Islet precursor cell (in vitro differentiated cells): ENCODE measurements at regions not wholly inside any gene's neighbourhood (a gene's known extent, or its start where the extent isn't known, plus 50 kb on each side); places are given as distances from the start of the nearest gene placed in this dataset.

ENCODE experiments used
- DNase-seq: peaks from one replicate; pipeline ENCODE4 v3.0.0-alpha.2; 2018

DNA sequence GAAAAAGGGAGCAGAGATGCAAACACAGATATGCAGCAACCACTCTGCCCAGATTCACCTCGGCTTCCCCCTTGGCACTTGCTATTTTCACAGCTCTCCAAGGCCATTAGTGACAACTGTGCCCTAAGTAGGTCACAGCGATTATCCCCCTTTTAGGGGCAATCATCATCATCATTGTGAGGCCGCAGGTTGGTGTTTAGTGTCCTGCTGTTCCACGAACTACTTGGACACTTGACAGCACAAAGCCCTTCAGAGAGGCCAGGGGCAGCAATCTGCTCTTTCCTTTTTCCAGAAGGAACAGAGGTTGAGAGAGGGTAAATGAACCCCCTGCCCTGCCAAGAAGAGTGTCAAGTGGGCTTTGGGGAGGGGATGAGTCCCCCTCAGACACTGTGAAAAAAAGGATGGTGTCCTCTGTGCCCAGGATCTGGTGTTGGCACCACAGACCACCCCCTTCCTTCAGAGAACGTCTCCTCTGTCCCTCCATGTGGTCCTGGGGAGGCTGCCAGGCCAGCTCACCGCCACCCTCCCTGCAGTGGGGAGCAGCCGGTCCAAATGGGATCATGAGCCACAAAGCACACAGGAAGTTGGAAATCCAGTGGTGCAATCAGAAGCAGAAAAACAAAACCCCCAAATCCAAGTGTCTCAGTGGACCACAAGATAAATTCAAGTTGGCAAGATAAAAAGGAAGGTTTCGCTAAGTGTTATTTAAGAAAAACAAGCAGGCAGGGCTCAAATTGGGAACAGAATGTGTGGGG is 78.4 kb upstream of the MED9 start:
- no peak for DNase-seq

DNA sequence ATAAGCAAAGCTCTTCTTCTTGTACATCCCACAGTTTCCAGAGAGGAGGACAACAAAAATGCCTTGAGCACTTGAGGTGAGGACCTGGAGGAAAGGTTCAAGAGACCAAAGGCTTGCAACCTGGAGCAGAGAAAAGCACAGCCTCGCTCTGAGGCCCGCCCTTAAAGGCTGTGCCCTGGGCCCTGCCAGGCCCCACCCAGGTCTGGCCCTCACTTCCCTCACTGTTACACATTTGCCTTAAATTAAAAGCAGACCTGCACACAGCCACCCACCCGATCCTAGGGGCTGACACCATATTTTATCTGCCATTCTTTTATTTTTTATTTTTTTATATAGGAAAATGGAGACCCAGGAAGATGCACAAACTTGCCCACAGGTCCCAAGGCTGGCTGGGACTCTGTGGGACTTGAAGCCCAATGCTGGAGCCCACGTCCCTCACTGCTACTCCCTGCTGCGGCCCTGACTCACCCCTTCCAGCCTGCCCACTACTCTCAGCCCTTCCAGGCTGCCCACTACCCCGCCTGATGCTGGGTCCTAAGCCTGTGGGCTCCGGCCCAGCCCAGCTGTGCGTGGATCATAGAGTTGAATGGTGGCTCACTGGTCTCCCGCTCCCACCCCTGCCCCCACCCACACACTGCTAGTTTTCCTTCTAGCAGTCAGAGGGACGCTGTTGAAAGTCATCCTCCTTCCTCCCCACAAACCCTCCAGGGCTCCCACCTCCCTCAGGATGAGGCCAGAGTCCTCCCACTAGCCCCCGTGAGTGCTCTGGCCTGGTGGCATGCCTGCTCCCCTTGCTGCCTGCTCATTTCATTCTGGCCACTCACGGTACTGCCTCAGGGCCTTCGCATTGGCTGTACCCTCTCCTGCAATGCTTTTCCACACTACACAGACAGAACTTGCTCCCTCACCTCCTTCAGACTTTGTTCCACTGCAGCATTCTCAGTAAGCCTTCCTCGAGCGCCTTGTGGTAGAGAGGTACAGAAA is 77.6 kb upstream of the MED9 start:
- no peak for DNase-seq

GRCh38 chr17:17400070-17400469 is 76.7 kb upstream of the MED9 start:
- DNase-seq: no peak

GRCh38 chr17:17400566-17401184 is 76.1 kb upstream of the MED9 start:
- no peak for DNase-seq

DNA sequence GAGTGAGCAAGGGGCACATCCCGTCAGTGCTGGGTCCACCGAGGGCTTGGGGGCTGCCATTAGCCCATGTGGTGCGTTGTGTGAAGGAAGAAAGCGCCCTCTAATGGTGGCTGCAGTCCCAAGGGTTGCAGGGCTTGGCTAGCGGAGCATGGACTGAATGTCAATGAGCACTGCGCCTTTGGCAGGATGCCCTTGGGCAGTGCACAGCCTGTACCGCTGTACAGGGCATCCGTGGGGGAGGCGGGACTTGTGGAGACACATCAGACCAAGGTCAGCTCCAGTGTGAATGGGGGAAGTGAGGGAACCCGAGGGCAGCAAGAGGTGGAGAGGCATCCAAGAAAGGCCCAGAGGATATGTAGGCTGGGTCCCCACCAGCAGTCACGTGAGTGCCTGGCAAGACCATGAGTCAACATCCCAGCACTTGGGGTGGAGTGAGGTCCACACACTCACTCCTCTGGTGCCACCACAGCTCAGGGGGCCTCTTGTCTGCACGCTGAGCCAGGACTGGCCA is 75.5 kb upstream of the MED9 start:
- DNase-seq: no peak

DNA sequence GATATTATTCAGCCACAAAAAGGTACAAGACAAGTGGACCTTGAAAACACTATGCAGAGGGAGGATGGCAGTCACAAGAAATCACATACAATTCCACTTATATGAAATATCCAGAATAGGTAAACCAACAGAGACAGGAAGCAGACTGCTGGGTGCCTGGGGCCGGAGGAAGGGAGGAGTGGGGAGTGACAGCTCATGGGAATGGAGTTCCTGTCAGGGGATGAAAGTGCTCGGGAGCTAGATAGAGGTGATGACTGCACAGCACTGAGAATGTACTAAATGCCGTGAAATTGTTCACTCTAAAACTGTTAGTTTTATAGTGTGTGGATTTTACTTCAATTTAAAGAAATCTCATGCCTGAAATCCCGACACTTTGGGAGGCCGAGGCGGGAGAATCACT is 74.2 kb upstream of the MED9 start:
- peak; percentile 80 for DNase-seq

GRCh38 chr17:17403065-17403464 is 73.7 kb upstream of the MED9 start:
- no peak for DNase-seq

DNA sequence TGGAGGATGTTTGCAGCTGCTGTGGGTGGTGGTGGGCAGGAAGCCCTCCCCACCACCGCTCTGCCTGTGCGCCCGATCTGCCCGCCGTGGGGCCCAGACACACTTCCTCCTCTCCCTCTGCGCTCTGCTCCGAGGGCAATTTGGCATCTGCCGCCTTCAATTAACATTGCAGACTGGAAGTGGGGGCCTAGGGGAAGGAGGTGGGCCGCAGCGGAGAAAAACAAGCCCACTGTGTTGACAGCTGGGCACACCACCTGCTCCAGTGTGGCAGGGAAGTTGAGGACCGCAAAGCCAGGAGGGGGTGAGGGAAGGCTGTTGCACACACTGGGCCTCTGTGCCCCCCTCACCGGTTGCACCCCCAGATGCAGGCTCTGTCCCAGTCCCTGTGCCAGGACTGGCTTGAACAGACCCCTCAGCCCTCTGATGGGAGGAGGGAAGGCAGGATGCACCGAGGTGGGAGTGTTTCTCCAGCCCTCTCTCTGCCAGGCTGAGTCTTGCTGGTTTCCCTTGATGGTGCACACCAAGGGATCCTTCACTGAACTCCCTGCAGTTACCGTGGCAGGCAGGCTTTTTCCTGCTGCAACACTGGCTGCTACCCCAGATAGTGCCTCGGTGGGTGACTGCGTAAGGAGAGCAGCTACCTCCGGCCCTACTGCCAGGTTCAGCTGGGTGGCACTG is 72.8 kb upstream of the MED9 start:
- no peak for DNase-seq

DNA sequence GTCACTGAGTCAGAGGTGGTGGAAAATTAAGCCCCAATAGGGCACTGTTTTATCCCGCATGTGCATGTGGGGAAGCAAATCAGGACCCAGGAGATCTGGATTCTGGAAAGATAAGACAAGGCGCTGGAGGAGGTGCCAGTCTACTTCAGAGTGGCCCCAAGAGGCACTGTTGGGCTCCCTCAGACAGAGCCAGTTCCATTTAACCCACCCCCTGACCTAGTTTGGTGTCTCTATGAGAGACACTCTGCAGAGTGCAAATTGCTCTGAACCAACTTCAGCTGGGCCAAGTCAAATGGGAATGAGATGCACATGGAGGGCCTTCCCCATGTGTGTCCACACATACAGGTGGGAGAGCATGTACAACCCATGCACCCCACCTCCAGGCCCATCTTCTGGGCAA is 71.1 kb upstream of the MED9 start:
- DNase-seq: no peak

DNA sequence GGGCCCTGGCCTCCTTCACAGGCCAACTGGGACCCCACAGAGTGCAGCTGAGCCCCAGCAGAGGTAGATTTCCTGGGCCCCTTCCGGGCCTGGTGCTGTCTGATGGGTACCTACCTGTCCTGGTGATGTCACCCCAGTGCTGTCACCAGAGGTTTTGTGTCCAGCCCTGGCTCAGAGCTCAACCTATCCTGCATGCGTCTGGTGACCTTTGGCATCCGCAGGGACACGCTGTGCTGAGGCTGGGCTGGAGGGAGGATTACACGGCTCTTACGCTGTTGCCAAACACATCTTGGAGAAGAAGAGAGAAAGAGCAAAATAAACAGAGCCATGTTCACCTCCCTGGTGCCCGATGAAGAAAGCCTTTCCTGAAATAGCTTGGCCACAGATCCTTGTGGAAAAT is 70.6 kb upstream of the MED9 start:
- no peak for DNase-seq

DNA sequence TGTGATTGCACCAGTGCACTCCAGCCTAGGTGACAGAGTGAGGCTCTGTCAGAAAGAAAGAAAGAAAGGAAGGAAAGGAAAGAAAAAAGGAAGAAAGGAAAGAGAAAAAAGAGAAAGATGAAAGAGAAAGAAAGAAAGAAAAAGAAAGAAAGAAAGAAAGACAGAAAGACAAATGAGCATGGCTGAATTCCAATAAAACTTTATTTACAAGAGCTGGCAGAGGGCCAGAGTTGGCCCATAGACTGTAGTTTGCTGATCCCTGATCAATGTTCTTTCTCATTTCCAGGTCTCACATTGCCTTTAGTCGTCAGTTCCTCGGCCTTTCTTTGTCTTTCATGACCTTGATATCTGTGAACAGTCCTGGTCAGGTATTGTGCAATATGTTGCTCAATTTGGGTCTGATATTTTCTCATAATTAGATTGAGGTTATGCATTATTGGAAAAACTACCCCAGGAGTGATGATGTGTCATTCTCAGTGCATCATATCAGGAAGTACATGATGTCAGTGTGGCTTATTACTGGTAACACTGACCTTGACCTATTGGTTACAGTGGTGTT is 68.5 kb upstream of the MED9 start:
- DNase-seq: no peak

DNA sequence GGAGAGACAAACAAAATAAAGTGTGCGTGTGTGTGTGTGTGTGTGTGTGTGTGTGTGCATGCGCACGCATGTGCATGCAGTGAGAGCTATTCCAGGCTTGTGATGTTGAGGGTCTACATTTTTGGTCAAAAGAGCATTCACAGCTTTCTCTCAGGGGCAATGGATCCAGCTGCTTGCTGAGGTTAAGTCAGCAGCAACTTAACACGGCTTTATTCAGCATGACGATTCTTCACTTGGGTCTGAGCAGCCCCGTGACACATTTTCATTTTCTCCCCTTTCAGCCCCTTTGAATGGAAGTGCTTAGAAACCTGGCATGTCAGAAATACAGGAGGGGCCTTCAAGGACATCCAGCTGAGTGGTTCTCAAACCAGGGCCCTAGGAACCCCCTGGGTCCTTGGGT is 66.4 kb upstream of the MED9 start:
- no peak for DNase-seq

- DNase-seq: no peak
Observed at GRCh38 chr17:17411692-17412091, 65.1 kb upstream of the MED9 start.

DNA sequence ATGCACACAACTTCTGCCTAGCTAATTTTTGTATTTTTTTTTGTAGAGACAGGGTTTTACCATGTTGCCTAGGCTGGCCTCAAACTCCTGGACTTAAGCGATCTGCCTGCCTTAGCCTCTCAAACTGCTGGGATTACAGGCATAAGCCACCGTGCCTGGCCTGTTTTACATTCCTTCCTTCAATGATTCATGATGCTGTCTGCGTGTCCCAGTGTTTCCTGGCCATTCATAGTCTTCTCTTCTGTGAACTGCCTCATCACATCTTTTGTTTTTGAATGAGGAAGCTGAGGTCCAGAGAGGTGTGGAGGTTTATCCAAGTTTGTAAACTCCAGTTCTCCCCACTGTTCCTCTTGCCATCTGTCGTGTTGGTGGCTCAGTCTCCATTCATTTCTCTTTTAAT is 64.5 kb upstream of the MED9 start:
- peak; percentile 78 for DNase-seq

- no peak for DNase-seq
Observed at GRCh38 chr17:17413215-17413792, 63.5 kb upstream of the MED9 start.

DNA sequence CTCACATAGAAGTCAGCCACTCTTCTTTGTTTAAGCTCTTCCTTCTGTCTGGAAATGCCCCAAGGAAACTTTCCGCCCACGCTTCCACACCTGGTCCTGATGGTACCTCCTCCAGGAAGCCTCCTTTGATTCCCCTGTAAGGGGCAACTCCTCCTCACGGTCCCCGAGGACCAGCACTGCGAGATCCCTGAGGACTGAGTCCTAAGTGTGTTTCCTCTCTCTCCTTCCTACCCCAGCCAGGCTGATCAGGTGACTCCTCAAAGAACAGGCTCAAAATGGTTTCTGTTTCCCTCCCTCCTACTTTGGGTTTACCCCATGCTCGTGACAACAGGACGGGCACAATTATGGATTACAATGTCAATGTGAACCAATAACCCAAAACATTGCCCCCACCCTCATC is 63.0 kb upstream of the MED9 start:
- no peak for DNase-seq

DNA sequence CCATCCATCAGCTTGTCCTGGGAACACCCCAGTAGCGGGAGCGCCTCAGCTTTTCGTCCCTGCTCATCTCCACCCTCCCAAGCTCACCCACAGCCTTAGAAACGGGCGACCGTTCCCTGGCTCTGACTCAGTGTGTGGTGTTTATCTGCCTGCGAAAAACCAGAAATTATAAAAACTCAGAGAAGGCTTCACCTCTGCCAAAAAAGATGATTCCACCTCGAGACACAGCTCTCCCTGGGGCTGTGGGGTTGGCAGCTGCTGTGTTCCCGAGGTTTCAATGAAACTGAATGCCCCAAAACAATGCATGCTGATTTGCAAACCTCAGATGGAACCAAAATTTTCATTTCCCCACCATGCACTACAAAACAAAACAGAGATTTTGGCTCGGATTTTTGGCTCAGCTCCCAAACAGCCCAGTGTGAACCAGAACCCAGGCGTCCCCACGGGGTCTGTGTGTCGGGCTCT is 62.4 kb upstream of the MED9 start:
- no peak for DNase-seq

- DNase-seq: no peak
Observed at GRCh38 chr17:17415006-17415405, 61.8 kb upstream of the MED9 start.

DNA sequence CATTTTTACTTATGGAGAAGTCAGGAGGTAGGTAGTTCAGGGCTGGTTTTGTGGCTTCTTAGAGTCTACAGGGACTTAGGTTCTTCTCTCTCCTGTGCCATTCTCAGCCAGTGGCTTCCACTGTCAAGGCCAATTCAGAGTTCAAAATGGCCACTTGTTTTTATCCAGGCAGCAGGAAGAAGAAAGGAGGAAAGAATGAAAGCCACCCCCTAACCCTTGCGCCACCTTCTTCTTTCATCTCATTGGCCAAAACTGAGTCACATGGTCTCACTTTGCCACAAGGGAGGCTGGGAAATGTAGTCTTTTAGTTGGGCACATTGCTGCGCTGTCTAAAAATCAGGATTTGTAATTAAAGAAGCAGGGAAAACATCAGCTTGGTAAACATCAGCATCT is 60.8 kb upstream of the MED9 start:
- no peak for DNase-seq

- no peak for DNase-seq
Observed at GRCh38 chr17:17416400-17417360, 60.1 kb upstream of the MED9 start.

DNA sequence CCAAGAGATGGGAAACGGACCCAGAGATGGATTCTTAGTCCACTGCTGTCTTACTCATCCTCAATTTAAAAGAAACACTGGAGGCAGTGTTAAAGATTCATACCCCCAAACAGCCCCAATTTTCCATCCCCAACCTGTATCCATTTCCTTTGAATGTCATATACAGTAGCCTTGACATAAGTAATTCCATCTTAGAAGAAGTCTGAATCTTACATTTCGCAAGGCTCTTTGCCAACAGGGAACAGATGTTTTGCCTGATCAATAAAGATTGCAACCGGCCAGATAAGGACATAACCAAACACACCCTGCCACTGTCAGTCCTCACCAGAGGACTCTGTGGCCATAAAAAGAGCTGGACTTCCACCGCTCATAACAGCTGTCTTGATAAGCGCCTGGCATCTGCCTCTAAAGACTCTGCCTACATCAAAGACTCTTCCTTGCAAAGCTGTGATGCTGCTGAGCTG is 59.0 kb upstream of the MED9 start:
- no peak for DNase-seq
